HG03097 (cell line): ENCODE measurements at regions not wholly inside any gene's neighbourhood (a gene's known extent, or its start where the extent isn't known, plus 50 kb on each side); places are given as distances from the start of the nearest gene placed in this dataset.

Source experiments
- ATAC-seq: cut with Tn5 transposase; IDR thresholded peaks from one replicate; pipeline ENCODE4 v1.9.1; 2021; ENCODE audit not compliant: unreplicated experiment, low FRiP score

DNA sequence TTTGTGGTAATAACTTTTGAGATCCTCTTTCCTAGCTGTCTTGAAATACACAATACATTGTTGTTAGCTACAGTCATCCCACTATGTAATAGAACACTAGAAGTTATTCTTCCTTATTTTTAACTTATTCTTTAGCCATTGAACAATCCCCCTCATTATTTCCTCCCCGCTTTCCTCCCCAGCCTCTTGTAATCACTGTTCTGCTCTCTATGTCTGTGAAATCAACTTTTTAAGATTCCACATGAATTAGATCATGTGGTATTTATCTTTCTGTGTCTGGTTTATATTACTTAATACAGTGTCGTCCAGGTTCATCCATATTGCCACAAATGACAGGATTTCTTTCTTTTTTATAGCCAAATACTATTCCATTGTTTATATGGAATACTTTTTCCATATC, 72.9 kb downstream of the SLC10A2 start:
- no peak for ATAC-seq

DNA sequence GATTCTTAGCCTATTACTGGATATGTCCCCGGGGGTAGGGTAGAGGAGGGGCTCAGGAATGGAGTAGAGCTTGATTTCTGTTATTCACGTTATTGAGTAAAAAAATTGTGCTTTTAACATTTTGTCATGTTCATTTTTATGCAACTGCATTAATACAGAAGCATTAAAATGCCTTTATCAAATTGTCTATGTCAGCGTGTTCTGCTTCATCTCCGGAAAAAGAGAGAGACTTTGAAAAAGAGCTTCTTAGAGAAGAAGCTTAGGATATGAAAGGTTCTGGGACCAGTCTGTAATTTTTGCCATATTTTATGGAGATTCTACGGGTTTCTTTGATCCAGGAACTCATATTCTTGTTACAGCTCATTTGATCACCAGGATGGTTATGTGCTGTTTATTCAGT, 82.0 kb downstream of the SLC10A2 start:
- ATAC-seq = no peak

- no peak for ATAC-seq
Measured at GRCh38 chr13:102983496-102983895, 82.7 kb downstream of the SLC10A2 start.

DNA sequence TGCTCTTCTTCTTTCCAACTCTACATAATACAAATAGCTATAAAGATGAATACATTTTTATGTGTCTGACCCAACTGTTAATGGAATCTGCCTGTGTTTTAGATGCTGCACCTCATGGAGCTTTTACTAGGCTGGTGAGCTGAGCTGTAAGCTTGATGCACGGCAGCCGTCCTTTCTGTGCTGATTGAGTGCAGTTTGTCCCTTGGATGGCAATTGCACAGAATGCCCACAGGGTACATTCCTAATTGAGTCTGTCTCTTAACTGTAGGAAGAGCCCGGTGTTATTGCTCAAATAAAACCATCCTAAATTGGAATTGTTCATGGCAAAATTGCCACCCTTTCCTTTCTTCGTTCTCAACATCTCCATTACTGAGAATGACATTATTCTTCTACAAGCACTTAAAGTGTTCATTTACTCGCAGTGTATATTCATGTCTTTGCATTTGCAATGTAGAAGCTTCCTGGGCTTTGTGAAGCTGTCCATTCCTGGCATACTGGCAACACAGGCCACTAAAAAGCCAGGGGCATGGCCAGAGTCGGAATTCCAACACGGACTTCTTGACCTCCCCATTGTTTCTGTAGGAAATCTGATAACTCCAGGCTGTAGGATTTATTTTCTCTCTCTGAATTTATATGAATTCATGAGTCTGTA, 85.8 kb downstream of the SLC10A2 start:
- ATAC-seq = no peak

GRCh38 chr13:102978168-102978567, 88.0 kb downstream of the SLC10A2 start:
- no peak for ATAC-seq

- ATAC-seq = no peak
Measured at GRCh38 chr13:102977471-102977870, 88.7 kb downstream of the SLC10A2 start.

- ATAC-seq = no peak
Measured at GRCh38 chr13:102974317-102975087, 91.7 kb downstream of the SLC10A2 start.

DNA sequence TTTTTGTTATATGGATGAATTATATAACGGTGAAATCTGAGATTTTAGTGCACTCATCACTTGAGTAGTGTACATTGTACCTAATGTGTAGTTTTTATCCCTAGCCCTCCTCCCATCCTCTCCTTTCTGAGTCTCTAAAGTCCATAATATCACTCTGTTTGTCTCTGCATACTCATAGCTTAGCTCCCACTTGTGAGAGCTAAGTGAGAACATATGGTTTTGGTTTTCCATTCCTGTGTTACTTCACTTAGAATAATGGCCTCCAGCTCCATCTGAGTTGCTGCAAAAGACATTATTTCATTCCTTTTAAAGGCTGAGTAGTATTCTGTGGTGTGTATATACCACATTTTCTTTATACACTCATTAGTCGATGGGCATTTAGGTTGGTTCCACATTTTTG, 94.0 kb downstream of the SLC10A2 start:
- ATAC-seq = no peak

GRCh38 chr13:102970542-102970941, 95.7 kb downstream of the SLC10A2 start:
- ATAC-seq = peak; percentile 99

GRCh38 chr13:102968572-102969228, 97.5 kb downstream of the SLC10A2 start:
- no peak for ATAC-seq

GRCh38 chr13:102965802-102966201, 100.4 kb downstream of the SLC10A2 start:
- no peak for ATAC-seq

GRCh38 chr13:102962430-102962829, 103.8 kb downstream of the SLC10A2 start:
- no peak for ATAC-seq

- no peak for ATAC-seq
Measured at GRCh38 chr13:102960959-102961358, 105.3 kb downstream of the SLC10A2 start.

DNA sequence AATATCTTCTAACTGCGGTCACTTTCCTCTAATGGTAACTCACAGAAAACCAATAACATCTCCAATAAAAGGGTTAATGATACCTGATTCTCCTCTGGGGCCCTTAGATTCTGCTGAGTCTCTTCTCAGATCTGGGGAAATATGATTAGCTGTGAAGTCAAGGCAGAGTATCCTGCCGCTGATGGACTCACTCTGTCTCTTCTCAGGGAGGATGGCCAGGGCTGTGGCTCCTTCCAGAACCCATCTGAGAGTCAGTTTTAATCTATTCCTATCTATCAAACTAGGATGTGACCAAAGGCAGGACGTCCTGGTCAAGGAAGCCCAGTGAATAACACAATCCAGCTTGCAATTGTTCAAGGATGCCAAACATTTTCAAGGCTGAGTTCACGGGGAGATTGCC, 109.8 kb downstream of the SLC10A2 start:
- ATAC-seq = no peak

- no peak for ATAC-seq
Measured at GRCh38 chr13:102954350-102954749, 108.5 kb downstream of the ERCC5 start.

DNA sequence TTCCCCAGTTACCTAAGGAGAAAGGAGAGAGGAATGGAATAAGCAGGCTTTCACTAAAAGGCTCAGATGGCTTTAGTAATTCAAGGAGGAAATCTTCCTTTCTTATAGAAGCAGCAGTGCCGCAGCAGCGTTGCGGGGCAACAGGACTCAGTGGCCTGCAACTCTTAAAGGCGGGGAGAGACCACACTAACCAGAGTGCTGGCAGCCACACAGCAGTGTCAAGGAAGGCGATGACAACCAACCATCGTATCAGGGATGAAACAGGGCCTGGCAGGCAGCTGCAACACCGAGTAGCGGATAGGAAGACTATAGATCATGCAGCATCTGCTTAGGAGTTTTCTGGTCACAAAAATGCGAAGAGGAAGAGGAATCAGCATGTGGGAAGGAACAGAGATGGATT, 106.0 kb downstream of the ERCC5 start:
- ATAC-seq = no peak

GRCh38 chr13:102947745-102948405, 102.0 kb downstream of the ERCC5 start:
- no peak for ATAC-seq

- ATAC-seq = no peak
Measured at GRCh38 chr13:102945886-102946285, 100.1 kb downstream of the ERCC5 start.

DNA sequence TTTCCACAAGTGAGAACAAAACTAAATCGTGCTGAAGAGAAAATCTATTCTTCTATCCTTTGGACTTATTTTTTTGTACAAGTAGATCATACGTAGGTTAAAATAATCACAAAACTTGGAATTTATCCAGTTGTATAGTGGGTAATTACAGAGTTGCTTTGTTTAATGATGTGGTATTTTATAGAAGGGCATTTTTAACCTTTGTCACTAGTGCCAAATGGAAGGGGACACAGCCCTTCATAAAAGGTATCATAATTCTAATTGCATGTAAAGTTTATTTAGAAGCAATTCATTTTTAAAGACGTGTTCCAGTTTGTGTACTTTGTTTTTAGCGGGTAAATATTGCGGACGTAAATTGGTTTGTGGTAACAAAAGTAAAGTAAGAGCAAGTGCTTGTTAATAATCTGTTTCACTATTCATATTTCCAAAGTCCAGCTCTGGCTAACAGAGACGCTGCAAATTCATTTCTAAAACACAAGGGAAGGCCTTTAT, 99.5 kb downstream of the ERCC5 start:
- no peak for ATAC-seq

DNA sequence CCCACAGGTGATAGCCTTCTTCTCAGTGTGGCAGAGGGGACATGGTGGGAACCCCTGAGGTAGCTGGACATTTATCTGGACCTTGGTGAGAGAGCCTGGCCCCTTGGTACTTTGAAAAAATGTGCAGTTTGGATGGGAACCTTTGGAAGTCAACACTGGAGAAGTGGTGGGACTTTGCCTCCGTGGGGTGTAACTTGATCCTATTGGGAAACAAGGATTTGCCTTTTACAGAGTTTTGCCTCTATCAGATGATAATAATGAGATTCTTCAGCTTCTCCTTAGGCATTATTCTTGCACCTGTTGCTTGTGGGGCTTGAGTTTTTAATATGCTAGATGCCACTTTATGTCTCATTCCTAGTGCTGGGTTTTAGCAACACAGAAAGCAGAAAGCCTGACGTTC, 99.0 kb downstream of the ERCC5 start:
- ATAC-seq = no peak

DNA sequence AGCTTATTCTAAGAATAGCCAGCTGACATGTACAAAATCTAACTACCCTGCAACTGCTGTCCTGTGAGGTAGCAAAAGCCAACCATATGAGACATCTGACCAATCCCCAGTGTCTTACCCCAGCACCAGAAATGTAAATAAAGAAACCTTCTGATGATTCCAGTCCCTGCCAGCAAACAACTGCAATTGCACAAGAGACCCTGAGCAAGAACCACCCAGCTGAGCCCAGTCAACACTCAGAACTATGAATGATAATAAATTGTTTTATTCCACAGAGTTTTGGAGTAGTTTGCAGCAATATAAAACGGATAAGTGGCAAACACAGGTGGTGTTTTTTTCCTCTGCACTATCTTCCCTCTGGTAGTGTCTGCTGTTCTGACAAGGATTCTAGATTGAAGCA, 94.9 kb downstream of the ERCC5 start:
- ATAC-seq = no peak
